COLO668 (cell line): ENCODE measurements at regions not wholly inside any gene's neighbourhood (a gene's known extent, or its start where the extent isn't known, plus 50 kb on each side); places are given as distances from the start of the nearest gene placed in this dataset.
"Not testable (repeated sequence)": the region's sequence is repeated elsewhere in the genome, so short reads cannot be mapped to it uniquely, and the experiment has no call there.

Experiments used
- DNase-seq: peaks from one replicate; lab custom pipeline; 2025; ENCODE audit not compliant: unreplicated experiment; lab: John Stamatoyannopoulos, UW

DNA sequence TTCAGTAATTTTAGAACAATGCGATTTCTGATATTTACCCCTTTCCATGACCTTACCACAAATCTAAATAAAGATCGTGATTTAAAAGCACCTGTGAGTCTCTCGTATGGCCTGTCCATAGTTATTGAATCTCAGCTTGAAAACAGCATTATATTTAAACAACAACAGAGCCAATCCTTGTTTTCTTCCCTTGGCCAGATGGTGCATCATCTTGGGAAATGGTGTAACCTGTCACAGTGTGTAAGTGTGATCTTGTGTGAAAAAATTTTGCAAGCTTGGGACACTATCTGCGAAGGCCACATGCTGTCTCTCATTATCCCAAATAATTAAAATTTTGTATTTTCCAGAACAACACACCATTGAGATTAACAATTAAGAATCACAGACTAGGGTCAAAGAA is 262.7 kb upstream of the SPHKAP start:
- DNase-seq: no peak

- DNase-seq: no peak
Measured at GRCh38 chr2:228433721-228434120, 252.2 kb upstream of the SPHKAP start.

- no peak for DNase-seq
Measured at GRCh38 chr2:228432116-228432515, 250.6 kb upstream of the SPHKAP start.

GRCh38 chr2:228430986-228431385 is 249.5 kb upstream of the SPHKAP start:
- DNase-seq: no peak

DNA sequence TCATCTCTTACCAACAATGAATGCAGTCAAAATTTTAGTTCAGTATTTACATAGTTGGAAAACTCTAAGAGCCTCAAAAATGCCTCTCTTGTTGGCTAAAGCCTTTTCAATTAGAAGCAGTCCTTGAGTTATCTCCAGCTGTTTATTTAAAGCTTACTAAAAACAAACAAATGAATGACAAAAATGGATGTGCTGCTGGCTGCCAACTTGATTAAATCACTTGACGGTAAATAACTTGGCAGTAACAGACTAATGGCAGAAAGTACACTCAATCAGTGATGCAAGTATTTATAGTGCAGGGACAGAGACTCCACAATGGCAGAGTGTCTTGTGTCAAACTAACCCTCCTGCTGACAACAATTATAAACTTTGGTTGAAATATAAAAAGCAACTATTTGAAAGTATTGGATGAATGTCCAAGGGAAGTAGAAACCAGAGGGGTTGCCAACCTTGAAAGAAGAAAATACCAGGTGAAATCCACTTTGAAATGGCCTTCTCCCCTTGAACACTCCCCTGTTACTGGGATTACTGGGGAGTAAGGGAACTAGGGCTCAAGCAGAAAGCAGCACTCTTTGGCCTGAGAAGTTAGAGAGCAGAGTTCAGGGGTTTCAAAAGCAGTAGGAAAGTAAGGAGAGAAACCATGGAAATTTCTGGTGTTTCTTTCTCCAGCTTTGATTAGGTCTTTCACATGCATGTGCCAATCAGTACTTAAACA is 245.2 kb upstream of the SPHKAP start:
- DNase-seq: no peak

- DNase-seq: not testable (repeated sequence)
Measured at GRCh38 chr2:228425411-228426060, 244.0 kb upstream of the SPHKAP start.

DNA sequence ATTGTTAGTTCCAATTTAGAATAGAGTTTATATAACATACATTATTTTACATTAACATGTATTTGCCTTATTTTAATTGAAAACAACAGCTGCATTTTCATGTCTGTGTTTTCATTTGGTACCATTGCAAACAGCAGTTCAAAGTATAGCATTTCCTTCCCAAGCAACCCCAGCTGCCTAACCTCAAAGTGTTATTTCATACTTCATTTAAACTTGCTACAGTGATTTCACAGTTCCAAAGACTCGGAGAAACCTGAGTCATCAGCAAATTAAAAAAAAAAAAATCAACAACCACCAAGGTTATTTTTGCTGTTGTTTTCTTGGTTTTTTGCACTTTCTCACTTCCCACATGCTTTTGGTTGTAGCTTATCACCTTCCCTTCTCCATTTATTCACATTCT is 236.5 kb upstream of the SPHKAP start:
- no peak for DNase-seq

DNA sequence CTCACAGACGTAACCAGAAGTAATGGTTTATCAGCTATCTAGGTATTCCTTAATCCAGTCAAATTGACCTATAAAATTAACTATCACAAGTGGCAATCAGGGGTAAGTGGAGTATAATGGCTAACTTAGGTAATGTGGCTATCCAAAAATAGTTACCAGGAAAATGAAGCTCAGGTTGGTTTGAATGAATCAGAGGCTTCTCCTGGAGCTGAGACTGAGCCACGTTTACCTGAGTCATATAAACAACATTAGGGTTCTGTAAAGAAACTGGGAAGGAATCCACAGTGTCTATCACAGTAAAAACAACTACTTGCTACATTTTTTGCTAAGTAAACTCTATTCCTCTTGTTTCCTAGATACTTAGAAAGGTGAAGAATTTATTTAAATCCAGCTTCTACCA is 236.0 kb upstream of the SPHKAP start:
- DNase-seq: no peak

GRCh38 chr2:228410061-228410460 is 228.6 kb upstream of the SPHKAP start:
- no peak for DNase-seq

DNA sequence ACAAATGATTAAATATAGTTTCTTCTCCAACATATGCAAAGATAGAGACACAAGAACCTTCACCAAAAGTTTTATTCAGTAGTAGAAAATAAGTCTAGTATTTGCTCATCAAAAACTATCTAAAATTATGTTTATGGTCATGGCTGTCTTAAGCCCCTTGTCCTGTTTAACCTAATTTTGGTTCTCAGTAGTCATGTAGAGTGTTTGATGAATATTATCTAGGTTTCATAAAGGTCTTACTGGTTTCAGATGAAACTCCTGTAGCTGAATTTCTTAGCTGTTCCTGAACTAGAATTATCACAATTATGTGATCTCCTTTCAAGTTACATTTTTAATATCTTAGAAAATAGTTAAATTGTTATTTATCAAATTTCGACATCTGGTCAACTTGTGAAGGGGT is 228.0 kb upstream of the SPHKAP start:
- no peak for DNase-seq

DNA sequence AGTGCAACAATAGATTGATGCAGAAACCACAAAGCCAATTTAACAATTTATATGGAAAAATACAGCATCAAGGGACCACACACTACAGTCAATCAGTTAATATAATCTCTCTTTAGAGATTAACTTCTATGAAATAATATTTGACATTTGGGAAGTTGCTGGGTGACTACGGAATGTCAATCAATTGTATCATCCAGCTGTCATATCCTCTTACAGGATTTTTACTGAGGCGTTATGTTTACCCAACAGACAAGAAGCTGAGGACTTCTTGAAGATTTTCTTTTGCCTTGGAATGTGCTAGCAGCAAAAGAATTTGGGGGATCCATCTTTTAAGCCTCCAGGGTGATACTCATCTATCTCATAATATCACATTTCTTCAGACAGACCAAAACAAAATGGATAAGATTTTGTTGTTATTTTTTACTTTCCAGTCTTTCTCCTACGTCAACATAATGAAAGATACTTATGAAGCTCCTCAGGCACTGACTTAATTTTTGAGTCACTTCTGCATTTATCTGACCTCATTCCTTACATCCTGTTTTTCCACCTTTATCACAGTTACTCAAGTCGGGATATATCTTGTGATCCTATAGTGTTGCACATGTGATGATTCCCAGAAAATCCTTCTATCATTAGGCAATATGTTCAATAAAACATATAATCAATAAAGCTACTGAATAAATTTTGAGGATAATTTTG is 227.2 kb upstream of the SPHKAP start:
- no peak for DNase-seq

- DNase-seq: no peak
Measured at GRCh38 chr2:228407821-228408220, 226.3 kb upstream of the SPHKAP start.

- no peak for DNase-seq
Measured at GRCh38 chr2:228401065-228401912, 219.8 kb upstream of the SPHKAP start.

DNA sequence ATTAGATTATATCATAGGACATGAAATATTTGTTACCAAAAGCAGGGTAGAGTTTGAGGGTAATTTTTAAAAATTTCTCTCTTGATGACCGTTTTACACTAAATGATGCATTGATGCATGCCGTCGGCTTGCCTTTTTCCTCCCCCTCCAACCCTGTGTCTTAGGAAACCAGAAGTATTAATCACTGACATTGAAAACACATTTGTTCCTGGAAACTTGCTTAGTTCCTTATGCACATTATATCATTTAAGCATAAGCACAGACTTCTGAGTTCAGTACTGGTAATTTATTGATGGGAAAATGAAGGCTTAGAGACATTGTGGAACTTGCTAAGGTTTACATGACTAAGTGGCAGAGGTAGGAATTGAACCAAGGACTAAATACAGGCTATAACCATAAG is 206.3 kb upstream of the SPHKAP start:
- no peak for DNase-seq

DNA sequence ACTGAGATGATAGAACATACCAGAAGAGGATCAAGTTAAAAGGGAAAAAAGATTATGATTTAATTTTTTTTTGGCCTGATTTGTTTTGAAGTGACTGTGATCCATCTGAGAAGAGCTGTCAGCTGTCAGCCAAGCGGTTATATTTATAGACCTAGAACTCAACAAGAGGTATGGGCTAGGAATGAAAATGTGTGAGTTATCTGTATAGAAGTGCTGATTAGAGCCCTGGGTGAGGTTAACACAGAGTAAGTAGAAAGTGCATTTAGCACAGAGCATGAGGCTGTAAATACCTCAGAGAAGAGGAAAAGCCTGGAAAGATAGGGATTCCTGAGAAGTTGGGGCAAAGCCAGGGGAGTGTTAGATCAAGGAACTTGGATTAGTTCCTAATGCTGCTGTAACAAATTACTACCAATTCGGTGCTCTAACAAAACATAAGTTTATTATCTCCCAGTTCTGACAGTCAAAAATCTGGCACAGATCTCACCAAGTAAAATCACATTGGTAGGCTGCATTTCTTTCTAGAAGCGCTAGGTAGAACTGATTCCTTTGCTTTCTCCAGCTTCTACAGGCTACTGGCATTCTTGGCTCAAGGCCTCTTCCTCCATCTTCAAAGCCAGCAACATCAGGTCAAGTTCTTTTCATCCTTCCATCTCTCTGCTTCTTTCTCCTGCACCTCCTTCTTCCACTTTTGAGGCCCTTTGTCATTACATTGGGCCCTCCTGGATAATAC is 197.4 kb upstream of the SPHKAP start:
- DNase-seq: no peak

GRCh38 chr2:228378233-228378632 is 196.7 kb upstream of the SPHKAP start:
- DNase-seq: no peak

- no peak for DNase-seq
Measured at GRCh38 chr2:228377533-228377932, 196.0 kb upstream of the SPHKAP start.

- DNase-seq: no peak
Measured at GRCh38 chr2:228374741-228375140, 193.3 kb upstream of the SPHKAP start.

DNA sequence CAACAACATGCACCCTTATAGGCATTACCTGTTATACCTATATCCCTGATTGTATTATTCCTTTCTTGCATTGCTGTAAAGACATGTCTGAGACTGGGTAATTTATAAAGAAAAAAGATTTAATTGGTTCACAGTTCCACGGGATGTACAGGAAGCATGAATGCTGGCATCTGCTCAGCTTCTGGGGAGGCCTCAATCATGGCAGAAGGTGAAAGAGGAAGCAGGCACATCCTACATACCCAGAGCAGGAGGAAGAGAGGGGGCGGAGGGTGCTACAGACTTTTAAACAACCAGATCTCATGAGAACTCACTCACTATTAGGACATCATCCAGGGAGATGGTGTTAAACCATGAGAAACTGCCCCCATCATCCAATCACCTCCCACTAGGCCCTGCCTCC is 191.7 kb upstream of the SPHKAP start:
- DNase-seq: no peak

DNA sequence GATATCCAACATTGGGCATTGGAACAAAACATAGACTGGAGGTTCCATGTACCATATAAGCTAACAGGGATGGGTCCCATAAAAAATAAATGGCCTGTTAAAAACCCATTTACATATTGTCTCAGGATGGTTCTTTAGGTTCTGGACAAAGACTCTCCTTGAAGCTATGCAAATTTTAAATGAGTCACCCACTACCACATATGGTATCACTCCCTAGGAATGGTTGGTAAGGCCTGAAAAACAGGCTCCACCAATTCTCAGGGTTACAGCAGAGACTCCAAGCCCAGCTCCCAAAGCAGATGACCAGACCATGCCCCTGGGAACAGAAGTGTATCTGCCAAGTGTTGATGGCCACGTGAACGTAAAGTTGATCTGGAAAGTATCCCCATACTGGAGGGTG is 190.7 kb upstream of the SPHKAP start:
- no peak for DNase-seq
